ENCODE measurements at regions not wholly inside any gene's neighbourhood (a gene's known extent, or its start where the extent isn't known, plus 50 kb on each side); places are given as distances from the start of the nearest gene placed in this dataset.

DNA sequence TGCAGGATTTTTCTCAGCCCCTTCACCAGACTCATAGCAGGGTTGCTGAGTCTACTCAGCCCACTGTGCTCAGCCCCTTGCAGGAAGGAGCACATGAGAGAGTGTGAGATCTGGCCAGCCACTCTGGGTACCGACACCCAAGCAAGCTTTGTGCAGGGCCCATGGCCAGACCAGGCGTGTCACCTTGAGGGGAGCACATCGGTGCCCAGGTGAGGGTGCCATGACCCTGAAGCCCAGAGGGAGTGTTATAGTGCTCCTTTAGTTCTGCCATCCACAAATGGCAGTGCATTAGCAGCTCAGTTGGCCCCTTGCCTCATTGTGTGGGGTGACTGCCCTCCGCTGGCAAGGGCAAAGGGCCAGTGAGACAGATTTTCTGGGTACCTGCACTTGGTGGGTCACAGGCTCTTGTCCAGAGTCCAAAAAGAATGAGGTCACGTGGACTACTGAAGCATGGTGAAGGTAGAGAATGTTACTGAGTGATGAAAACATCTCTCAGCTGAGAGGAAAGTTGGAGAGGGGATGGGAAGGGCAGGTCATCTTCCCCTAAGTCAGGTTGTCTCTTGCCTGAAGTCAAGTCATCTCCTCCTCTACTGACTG is 181.8 kb downstream of the MACC1 start:
- no peak for TF ChIP-seq ZFX (IDR thresholded peaks at IDR 0.05)
- TF ChIP-seq, protein P1, sequence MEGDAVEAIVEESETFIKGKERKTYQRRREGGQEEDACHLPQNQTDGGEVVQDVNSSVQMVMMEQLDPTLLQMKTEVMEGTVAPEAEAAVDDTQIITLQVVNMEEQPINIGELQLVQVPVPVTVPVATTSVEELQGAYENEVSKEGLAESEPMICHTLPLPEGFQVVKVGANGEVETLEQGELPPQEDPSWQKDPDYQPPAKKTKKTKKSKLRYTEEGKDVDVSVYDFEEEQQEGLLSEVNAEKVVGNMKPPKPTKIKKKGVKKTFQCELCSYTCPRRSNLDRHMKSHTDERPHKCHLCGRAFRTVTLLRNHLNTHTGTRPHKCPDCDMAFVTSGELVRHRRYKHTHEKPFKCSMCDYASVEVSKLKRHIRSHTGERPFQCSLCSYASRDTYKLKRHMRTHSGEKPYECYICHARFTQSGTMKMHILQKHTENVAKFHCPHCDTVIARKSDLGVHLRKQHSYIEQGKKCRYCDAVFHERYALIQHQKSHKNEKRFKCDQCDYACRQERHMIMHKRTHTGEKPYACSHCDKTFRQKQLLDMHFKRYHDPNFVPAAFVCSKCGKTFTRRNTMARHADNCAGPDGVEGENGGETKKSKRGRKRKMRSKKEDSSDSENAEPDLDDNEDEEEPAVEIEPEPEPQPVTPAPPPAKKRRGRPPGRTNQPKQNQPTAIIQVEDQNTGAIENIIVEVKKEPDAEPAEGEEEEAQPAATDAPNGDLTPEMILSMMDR (conservative IDR thresholded peaks at IDR 0.05), result no peak
- H3K27ac ChIP-seq, result no peak overlapping the region

DNA sequence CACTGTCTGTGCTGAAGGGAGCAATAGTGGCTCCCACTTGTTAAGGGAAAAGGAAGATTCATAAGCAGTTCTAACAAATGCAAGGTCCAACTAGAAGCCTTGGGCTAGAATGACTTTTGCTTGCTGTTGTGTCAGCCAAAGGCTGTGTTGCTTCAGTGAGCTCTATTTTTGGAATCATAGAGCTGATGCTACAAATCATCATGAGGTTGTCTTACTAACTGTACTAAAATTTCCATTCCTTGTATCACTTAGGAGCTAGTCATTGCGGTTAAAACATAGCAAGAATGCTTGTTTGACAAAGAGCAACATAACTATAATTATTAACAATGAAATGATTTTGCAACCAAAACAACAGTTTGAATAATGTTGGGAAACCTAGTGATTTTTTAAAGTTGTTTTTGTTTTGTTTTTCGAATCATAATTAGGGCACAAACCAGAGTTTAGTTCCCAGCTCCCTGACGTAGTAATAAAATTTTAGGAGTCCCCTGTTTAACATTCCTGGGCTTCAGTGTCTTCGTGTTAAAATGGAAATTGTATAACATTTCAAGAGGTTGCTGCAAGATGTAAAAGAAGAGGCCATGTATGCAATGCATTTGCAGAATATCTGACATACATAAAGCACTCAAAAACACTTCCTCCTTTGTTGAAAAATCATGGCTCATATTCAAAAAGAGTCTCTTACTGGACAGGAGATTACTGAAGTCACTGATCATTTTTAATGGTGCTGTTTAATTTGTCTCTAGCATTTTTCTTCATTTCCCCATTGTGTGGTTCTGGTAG is 183.4 kb downstream of the MACC1 start:
- no peak overlapping the region for H3K27ac ChIP-seq
- TF ChIP-seq, protein P1 (conservative IDR thresholded peaks at IDR 0.05), result no peak
- TF ChIP-seq ZFX (IDR thresholded peaks at IDR 0.05), result no peak

- no peak overlapping the region for H3K27ac ChIP-seq
- TF ChIP-seq, protein P1 (conservative IDR thresholded peaks at IDR 0.05), result no peak
- TF ChIP-seq ZFX (IDR thresholded peaks at IDR 0.05), result no peak
Observed at GRCh38 chr7:20032741-20033140, 184.4 kb downstream of the MACC1 start.

GRCh38 chr7:20030915-20031362 is 186.2 kb downstream of the MACC1 start:
- TF ChIP-seq ZFX (IDR thresholded peaks at IDR 0.05), result no peak
- TF ChIP-seq, protein P1 (conservative IDR thresholded peaks at IDR 0.05), result no peak
- H3K27ac ChIP-seq, result no peak overlapping the region

- no peak overlapping the region for H3K27ac ChIP-seq
- TF ChIP-seq, protein P1 (conservative IDR thresholded peaks at IDR 0.05), result no peak
- no peak for TF ChIP-seq ZFX (IDR thresholded peaks at IDR 0.05)
Observed at GRCh38 chr7:20030417-20030816, 186.8 kb downstream of the MACC1 start.

- no peak for TF ChIP-seq ZFX (IDR thresholded peaks at IDR 0.05)
- TF ChIP-seq, protein P1 (conservative IDR thresholded peaks at IDR 0.05), result no peak
- H3K27ac ChIP-seq, result no peak overlapping the region
Observed at GRCh38 chr7:20026762-20027161, 190.4 kb downstream of the MACC1 start.

DNA sequence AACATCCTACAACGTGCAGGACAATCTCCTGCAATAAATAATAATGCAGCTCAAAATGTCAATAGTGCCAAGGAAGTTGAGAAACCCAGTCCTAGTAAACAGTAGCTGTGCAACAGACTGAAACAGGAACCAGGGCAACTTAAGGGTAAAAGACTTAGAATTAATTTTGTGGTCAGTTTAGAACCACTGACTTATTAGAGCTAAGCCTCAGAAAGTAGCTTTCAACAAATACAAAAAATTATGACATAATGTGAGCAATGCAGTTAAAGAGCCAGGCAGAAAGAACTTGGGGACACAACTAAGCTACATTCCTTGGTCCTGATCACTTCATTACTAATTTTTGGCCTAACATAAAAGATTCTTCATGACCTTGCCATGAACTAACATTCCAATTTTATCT is 195.4 kb downstream of the MACC1 start:
- H3K27ac ChIP-seq, result no peak overlapping the region
- TF ChIP-seq, protein P1 (conservative IDR thresholded peaks at IDR 0.05), result no peak
- TF ChIP-seq ZFX (IDR thresholded peaks at IDR 0.05), result no peak

Measured in C4-2B (cell line).